Neural cell (in vitro differentiated cells): ENCODE measurements at regions not wholly inside any gene's neighbourhood (a gene's known extent, or its start where the extent isn't known, plus 50 kb on each side); places are given as distances from the start of the nearest gene placed in this dataset.

Experiments
- H2AFZ ChIP-seq: fragments of 200-600, 300-800 bp; sonication (generic), shearing (Covaris generic); 2 replicates; pipeline ENCODE4 v1.6.0; 2014; ENCODE audit warnings: low read depth, mild to moderate bottlenecking, antibody characterized with exemption, low read length, moderate library complexity
- H3F3A ChIP-seq: fragments of 200-600 bp; shearing (Covaris generic); 2 replicates; pipeline ENCODE4 v1.6.1; 2016; ENCODE audit warnings: mild to moderate bottlenecking, moderate library complexity, mixed read lengths, antibody characterized with exemption, low read length; ENCODE audit not compliant: insufficient read depth, poor library complexity, severe bottlenecking
- H3K27ac ChIP-seq: fragments of 200-600, 300-800 bp; sonication (generic), shearing (Covaris generic); 2 replicates; pipeline ENCODE4 v1.5.1; 2014; ENCODE audit warnings: mild to moderate bottlenecking, low read length, moderate library complexity
- H3K27me3 ChIP-seq: fragments of 300-800, 200-600 bp; sonication (generic), shearing (Covaris generic); 2 replicates; pipeline ENCODE4 v1.6.0; 2014; ENCODE audit warnings: mild to moderate bottlenecking, low read depth, low read length, moderate library complexity; ENCODE audit not compliant: insufficient read depth
- H3K36me3 ChIP-seq: fragments of 300-800, 200-600 bp; sonication (generic), shearing (Covaris generic); 2 replicates; pipeline ENCODE4 v1.5.1; 2014; ENCODE audit warnings: mild to moderate bottlenecking, antibody characterized with exemption, low read length, moderate library complexity; ENCODE audit not compliant: insufficient read depth
- H3K4me2 ChIP-seq: fragments of 300-800, 200-600 bp; sonication (generic), shearing (Covaris generic); 2 replicates; pipeline ENCODE4 v1.6.0; 2014; ENCODE audit warnings: mild to moderate bottlenecking, low read length
- H3K4me3 ChIP-seq: fragments of 300-800, 200-600 bp; sonication (generic), shearing (Covaris generic); 2 replicates; pipeline ENCODE4 v1.5.1; 2014; ENCODE audit warnings: mild to moderate bottlenecking, low read length, moderate library complexity
- H3K79me2 ChIP-seq: fragments of 200-600 bp; shearing (Covaris generic); replicated peaks from 2 replicates; pipeline ENCODE4 v1.6.0; 2014; ENCODE audit warnings: mild to moderate bottlenecking, low read length, moderate library complexity; ENCODE audit not compliant: insufficient read depth
- H3K9ac ChIP-seq: fragments of 300-800, 200-600 bp; sonication (generic), shearing (Covaris generic); 2 replicates; pipeline ENCODE4 v1.6.1; 2016; ENCODE audit warnings: mild to moderate bottlenecking, low read length, mixed read lengths
- H3K9me2 ChIP-seq: fragments of 200-600 bp; shearing (Covaris generic); 2 replicates; pipeline ENCODE4 v1.6.1; 2016; ENCODE audit warnings: mild to moderate bottlenecking, low read length, mixed read lengths; ENCODE audit not compliant: insufficient read depth
- H3K9me3 ChIP-seq: fragments of 200-600, 300-800 bp; sonication (generic), shearing (Covaris generic); 2 replicates; pipeline ENCODE4 v1.6.1; 2016; ENCODE audit warnings: mild to moderate bottlenecking, mixed run types, low read length, moderate library complexity, mixed read lengths
- H4K20me1 ChIP-seq: fragments of 200-600 bp; shearing (Covaris generic); 2 replicates; pipeline ENCODE4 v1.6.1; 2016; ENCODE audit warnings: mild to moderate bottlenecking, mixed run types; ENCODE audit not compliant: insufficient read depth
- EP300 ChIP-seq: fragments of 450-650 bp; conservative IDR thresholded peaks from 2 replicates; pipeline ENCODE4 v1.6.1; 2014; ENCODE audit warnings: antibody characterized with exemption, mild to moderate bottlenecking, moderate library complexity; ENCODE audit not compliant: poor library complexity, severe bottlenecking
- EZH2 ChIP-seq: fragments of 200-600, 300-800 bp; shearing (Covaris generic), sonication (generic); IDR thresholded peaks from 2 replicates; pipeline ENCODE4 v1.6.1; 2014; ENCODE audit warnings: antibody characterized with exemption, low read length, borderline replicate concordance, mild to moderate bottlenecking; ENCODE audit not compliant: insufficient read depth, poor library complexity, severe bottlenecking
- MXI1 ChIP-seq: fragments of 450-650 bp; conservative IDR thresholded peaks from 2 replicates; pipeline ENCODE4 v1.6.1; 2014; ENCODE audit warnings: antibody characterized with exemption, mild to moderate bottlenecking; ENCODE audit not compliant: poor library complexity, severe bottlenecking
- POLR2AphosphoS5 ChIP-seq: IDR thresholded peaks from 2 replicates; pipeline ENCODE4 v1.6.1; 2012
- RAD21 ChIP-seq: fragments of 450-650 bp; conservative IDR thresholded peaks from 2 replicates; pipeline ENCODE4 v1.6.1; 2014; ENCODE audit warnings: antibody characterized with exemption, mild to moderate bottlenecking, moderate library complexity
- SMC3 ChIP-seq: fragments of 450-650 bp; conservative IDR thresholded peaks from 2 replicates; pipeline ENCODE4 v1.6.1; 2014; ENCODE audit warnings: antibody characterized with exemption, mild to moderate bottlenecking, moderate library complexity; ENCODE audit not compliant: poor library complexity
- TAF1 ChIP-seq: IDR thresholded peaks from 2 replicates; pipeline ENCODE4 v1.6.1; 2012; ENCODE audit warnings: low read depth
- TF ChIP-seq, protein P1 (sequence below): IDR thresholded peaks from 2 replicates; pipeline ENCODE4 v1.6.1; 2012; ENCODE audit warnings: borderline replicate concordance
- TF ChIP-seq, protein P2 (sequence below): fragments of 450-650 bp; IDR thresholded peaks from 2 replicates; pipeline ENCODE4 v1.5.1; 2014; ENCODE audit warnings: antibody characterized with exemption, mild to moderate bottlenecking, moderate library complexity; ENCODE audit not compliant: poor library complexity, severe bottlenecking

DNA sequence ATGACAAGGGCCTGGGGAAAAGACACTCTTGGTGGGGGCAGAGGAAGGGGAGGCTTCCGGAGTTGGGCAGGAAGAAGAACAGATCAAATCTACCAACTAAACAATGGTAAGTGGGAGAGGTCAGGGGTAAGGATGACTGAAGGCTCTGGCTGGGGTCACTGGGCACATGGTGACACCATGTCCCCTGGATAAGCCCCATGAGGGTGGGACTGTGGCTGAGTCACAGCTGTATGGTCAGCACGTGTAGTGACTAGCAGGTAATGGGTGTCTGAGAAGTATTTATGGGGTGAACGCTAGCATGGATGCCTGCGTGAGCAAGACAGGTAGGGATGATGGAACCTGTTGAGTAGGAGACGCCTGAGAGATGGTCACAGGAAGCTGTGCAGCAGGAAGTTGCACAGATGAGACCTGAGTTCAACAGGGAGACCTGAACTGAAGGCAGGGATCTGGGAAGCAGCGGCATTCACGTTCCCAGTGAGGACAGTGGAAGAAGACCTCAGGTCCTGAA is 64.5 kb upstream of the SNX9 start:
- no peaks in the 10 kb centered on the region for H4K20me1 ChIP-seq
- no peaks in the 10 kb centered on the region for H3F3A ChIP-seq
- H3K27me3 ChIP-seq, result peaks cover 1% of the 10 kb centered on the region
- no peak overlapping the region for H3K4me2 ChIP-seq
- no peak overlapping the region for H3K4me3 ChIP-seq
- H2AFZ ChIP-seq, result no peak overlapping the region
- no peaks in the 10 kb centered on the region for H3K9me3 ChIP-seq
- H3K36me3 ChIP-seq, result no peaks in the 10 kb centered on the region
- no peaks in the 10 kb centered on the region for H3K9me2 ChIP-seq
- TF ChIP-seq RAD21 (no peak), TAF1 (no peak), POLR2AphosphoS5 (no peak), EZH2 (no peak), MXI1 (no peak), SMC3 (no peak), EP300 (no peak)
- TF ChIP-seq, protein P1, sequence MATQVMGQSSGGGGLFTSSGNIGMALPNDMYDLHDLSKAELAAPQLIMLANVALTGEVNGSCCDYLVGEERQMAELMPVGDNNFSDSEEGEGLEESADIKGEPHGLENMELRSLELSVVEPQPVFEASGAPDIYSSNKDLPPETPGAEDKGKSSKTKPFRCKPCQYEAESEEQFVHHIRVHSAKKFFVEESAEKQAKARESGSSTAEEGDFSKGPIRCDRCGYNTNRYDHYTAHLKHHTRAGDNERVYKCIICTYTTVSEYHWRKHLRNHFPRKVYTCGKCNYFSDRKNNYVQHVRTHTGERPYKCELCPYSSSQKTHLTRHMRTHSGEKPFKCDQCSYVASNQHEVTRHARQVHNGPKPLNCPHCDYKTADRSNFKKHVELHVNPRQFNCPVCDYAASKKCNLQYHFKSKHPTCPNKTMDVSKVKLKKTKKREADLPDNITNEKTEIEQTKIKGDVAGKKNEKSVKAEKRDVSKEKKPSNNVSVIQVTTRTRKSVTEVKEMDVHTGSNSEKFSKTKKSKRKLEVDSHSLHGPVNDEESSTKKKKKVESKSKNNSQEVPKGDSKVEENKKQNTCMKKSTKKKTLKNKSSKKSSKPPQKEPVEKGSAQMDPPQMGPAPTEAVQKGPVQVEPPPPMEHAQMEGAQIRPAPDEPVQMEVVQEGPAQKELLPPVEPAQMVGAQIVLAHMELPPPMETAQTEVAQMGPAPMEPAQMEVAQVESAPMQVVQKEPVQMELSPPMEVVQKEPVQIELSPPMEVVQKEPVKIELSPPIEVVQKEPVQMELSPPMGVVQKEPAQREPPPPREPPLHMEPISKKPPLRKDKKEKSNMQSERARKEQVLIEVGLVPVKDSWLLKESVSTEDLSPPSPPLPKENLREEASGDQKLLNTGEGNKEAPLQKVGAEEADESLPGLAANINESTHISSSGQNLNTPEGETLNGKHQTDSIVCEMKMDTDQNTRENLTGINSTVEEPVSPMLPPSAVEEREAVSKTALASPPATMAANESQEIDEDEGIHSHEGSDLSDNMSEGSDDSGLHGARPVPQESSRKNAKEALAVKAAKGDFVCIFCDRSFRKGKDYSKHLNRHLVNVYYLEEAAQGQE, result no peak
- TF ChIP-seq, protein P2, sequence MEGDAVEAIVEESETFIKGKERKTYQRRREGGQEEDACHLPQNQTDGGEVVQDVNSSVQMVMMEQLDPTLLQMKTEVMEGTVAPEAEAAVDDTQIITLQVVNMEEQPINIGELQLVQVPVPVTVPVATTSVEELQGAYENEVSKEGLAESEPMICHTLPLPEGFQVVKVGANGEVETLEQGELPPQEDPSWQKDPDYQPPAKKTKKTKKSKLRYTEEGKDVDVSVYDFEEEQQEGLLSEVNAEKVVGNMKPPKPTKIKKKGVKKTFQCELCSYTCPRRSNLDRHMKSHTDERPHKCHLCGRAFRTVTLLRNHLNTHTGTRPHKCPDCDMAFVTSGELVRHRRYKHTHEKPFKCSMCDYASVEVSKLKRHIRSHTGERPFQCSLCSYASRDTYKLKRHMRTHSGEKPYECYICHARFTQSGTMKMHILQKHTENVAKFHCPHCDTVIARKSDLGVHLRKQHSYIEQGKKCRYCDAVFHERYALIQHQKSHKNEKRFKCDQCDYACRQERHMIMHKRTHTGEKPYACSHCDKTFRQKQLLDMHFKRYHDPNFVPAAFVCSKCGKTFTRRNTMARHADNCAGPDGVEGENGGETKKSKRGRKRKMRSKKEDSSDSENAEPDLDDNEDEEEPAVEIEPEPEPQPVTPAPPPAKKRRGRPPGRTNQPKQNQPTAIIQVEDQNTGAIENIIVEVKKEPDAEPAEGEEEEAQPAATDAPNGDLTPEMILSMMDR, result no peak
- no peak overlapping the region for H3K9ac ChIP-seq
- no peak overlapping the region for H3K27ac ChIP-seq
- H3K79me2 ChIP-seq, result no peaks in the 10 kb centered on the region

DNA sequence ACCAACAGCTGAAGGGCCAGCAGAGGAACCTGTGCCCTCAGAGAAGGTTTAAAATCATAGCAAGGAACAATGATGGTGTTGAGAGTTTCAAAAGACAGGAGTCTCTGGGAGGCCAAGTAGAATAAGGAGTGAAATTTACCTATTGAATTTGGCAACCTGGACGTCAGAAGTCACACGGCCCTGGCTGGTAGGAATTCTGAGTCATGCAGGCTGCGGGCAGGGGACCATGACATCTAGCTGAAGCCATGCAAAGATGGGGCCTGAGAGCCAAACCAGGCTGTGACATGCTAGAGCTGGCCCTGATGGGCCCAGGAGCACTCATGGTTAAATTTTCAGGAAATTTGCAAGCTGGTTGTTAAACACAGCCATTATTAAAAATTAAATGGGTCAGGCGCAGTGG is 64.0 kb upstream of the SNX9 start:
- H2AFZ ChIP-seq, result no peak overlapping the region
- TF ChIP-seq, protein P2, result no peak
- no peak for TF ChIP-seq TAF1
- no peak for TF ChIP-seq RAD21
- no peak for TF ChIP-seq EP300
- no peak for TF ChIP-seq EZH2
- no peak for TF ChIP-seq POLR2AphosphoS5
- TF ChIP-seq SMC3, result no peak
- TF ChIP-seq, protein P1, result no peak
- no peak for TF ChIP-seq MXI1
- no peak overlapping the region for H3K4me2 ChIP-seq
- no peak overlapping the region for H3K4me3 ChIP-seq
- H4K20me1 ChIP-seq, result no peaks in the 10 kb centered on the region
- H3K9me3 ChIP-seq, result no peaks in the 10 kb centered on the region
- no peaks in the 10 kb centered on the region for H3K36me3 ChIP-seq
- no peak overlapping the region for H3K9ac ChIP-seq
- no peaks in the 10 kb centered on the region for H3K79me2 ChIP-seq
- H3F3A ChIP-seq, result no peaks in the 10 kb centered on the region
- H3K27ac ChIP-seq, result no peak overlapping the region
- no peaks in the 10 kb centered on the region for H3K27me3 ChIP-seq
- no peaks in the 10 kb centered on the region for H3K9me2 ChIP-seq
